GM18520 (cell line): ENCODE measurements at regions not wholly inside any gene's neighbourhood (a gene's known extent, or its start where the extent isn't known, plus 50 kb on each side); places are given as distances from the start of the nearest gene placed in this dataset.

Experiments
- ATAC-seq: cut with Tn5 transposase; IDR thresholded peaks from one replicate; pipeline ENCODE4 v1.9.1; 2021; ENCODE audit not compliant: unreplicated experiment

DNA sequence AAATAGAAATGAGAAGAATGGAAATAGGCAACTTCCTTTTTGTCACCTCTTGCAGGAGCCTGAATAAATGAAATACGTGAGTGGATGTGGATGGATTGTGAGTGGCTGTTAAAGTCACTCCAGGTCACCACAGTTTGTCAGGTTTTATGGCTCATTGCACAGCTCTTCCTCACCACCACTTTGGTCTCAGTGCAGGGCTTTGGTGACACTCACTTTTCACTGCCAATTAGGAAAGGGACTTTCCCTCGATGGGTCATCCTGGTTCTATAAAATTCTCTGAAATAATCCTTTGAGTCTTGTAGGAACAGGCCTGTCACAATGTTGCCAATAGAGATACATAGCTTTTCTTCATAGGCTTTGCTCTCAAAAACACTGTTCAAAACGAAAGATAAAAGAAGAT is 172.4 kb upstream of the C11orf87 start:
- no peak for ATAC-seq

DNA sequence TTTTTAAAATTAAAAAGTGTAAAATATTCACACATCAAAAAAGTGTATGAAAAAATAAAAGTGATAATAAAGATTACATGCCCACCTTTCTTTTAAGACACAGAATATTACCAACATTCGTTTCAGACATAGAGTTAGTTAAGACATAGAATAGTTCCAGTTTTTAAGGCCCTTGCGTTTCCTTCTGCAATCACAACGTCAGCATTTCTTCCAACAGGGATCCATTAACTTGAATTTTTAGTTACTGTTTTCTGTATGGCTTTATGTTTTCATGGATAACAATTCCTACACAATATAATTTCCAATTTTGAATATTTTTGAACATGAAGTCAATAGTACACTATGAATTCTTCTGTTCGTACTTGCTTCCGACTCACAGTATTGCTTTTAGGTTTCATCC is 170.8 kb upstream of the C11orf87 start:
- ATAC-seq: no peak

- ATAC-seq: no peak
These were observed 157.9 kb upstream of the C11orf87 start for GRCh38 chr11:109264128-109264527.

DNA sequence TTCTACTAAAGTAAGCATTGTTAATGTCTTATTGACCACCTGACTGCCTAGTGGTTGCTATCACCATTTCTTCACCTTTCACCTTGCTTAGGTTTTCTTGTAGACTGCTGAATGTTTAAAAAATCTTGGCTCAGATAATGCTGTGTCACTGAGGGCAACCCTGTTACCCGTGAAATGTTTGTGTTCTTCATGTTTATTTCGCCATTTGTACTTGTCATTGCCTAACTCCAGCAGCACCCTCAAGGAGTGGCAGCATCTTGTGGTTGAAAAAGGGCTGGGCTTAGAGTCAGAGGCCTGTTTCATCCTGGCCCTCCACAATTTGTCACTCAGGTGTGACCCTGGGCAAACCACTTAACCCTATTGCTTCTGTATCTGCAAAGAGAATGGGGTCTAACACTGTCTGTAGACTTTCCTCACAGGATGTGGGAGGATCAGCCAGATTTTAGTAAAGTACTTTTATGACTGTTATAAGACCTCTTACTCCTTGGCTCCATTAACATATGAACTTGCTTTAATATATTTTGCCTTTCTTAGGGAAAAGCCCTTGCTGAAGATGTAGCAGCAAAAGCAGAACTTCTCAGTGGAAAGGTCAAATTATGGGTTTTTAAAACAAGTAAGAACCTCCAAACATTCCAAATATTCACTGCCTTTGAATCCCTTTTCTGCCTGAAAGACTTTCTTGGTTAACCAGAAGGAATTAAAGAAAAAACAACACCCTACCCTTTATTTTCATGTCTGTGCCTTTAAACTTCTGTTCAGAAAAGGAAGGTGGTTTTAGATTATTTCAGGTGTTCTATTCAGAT is 154.5 kb upstream of the C11orf87 start:
- no peak for ATAC-seq

DNA sequence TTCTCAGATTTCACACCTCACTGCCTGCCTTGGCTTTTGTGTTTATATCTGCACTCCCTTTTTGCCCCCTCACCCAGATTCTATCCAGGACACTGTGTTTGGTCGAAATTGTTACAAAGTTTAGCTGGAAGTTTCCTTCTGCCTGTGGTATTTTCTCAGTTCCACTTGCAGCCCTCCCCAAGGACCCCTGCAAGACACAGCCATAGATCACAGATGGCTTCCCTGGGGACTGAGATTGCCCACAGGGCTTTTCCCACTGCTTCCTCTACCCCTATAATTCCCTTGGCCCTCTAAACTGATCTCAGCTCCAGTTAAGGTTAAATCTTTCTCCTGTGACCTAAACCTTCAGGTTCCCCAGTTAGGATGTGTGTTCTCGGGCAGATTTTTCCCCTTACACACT is 146.1 kb upstream of the C11orf87 start:
- no peak for ATAC-seq

- ATAC-seq: no peak
These were observed 136.5 kb upstream of the C11orf87 start for GRCh38 chr11:109285465-109285864.

GRCh38 chr11:109291553-109291952 is 130.4 kb upstream of the C11orf87 start:
- no peak for ATAC-seq

- ATAC-seq: no peak
These were observed 123.1 kb upstream of the C11orf87 start for GRCh38 chr11:109298865-109299264.

GRCh38 chr11:109300211-109300610 is 121.8 kb upstream of the C11orf87 start:
- ATAC-seq: no peak

- no peak for ATAC-seq
These were observed 119.2 kb upstream of the C11orf87 start for GRCh38 chr11:109302591-109303334.

DNA sequence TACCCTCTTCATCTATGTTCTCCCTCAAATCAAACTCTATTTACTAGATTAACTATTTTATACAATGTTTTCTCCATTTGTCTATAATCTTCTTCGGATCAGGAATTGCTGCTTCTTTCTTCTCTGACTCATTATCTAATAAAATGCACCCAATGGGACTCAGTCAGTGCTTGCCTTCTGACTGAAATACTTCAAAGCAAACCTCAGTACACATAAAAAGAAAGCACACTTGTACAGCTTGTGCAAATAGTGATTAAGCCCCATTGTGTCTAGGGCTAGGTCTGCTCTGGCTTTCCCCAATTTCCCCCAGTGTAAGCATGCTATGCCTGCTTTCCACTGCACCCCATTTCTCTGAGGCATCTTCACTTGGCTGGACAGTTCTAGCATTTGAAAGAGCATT is 118.6 kb upstream of the C11orf87 start:
- ATAC-seq: no peak

DNA sequence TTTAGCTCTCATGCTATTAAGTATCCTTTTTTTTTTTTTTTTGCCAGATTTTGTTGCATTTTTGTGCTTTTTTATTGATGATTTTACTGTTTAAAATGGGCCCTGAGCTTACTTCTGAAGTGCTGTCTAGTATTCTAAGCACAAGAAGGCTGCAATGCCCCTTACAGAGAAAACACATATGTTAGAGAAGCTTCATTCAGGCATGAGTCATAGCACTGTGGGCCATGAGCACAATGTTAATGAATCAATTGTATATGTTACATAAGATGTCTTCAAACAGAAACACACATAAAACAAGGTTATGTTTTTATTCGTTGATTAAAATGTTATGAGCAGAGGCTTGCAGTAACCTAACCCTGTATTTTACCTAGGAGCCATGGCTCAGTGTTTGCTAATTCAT is 117.8 kb upstream of the C11orf87 start:
- ATAC-seq: no peak

DNA sequence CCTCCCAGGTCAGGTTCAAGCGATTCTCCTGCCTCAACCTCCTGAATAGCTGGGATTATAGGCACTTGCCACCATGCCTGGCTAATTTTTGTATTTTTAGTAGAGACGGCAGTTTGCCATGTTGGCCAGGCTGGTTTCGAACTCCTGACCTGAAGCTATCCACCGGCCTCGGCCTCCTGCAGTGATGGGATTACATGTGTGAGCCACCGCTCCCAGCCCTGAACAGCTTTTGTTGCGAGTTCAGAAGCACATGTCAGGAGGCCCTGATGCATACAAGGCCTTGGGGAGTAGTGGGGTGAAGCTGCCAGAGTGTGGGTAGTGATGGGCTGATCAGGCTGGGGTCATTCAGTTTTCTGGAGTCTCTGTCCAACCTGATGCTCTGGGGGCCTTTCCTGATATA is 117.0 kb upstream of the C11orf87 start:
- no peak for ATAC-seq

DNA sequence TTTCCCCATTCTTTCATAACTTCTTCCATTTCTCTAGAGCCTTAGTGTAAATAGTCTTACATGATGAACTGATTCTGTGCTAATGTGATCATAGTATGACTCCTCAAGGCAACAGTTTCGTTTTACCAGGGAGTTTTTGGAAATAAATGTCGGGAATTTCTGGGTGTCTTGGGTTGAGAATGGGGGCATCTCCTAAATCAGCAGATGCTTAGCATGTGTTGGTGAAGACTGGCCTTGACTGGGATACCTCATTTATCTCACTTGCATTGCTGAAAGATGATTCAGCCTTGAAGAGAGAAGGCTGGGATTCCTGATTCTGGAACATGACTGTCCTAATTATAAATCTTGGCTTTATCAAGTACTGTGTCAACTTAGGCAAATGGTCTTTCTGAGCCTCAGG is 115.7 kb upstream of the C11orf87 start:
- ATAC-seq: no peak

- no peak for ATAC-seq
These were observed 114.6 kb upstream of the C11orf87 start for GRCh38 chr11:109307366-109307765.

- no peak for ATAC-seq
These were observed 113.4 kb upstream of the C11orf87 start for GRCh38 chr11:109308551-109308950.

DNA sequence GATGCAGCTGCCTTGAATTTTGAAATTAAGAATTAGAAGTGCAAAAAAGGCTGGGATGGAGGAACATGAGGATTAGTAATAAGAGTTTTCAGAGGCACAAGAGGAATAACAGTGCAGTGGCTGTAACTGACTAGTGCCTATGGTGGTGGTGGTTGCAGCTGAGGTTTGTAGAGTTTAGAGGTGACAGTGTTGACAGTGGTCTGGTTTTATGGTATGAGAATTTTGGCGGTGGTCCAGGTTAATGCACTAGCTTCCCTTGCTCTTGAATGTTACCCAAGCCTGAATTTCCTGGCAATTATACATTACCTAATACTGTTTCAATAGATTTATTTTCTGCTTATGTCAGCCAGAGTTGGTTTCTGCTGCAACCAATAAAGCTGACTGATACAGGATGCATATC is 112.8 kb upstream of the C11orf87 start:
- ATAC-seq: no peak

DNA sequence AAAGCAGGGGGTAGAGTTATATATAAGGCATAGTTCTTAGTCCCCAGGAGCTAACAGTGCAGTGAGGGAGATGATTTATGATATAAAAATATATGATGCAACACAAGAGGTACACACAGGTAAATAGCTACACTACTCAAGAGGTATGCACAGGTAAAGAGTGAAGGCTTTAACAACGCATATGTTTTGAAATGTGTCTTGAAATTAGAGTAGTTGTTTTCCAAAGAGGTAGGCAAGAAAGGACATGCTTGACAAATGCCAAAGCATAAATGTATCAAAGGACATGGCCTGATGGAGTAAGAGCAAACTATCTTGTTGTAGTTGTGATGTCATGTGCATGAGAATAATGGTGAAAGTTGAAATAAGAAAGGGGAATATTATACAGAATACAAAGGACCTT is 104.3 kb upstream of the C11orf87 start:
- ATAC-seq: no peak

DNA sequence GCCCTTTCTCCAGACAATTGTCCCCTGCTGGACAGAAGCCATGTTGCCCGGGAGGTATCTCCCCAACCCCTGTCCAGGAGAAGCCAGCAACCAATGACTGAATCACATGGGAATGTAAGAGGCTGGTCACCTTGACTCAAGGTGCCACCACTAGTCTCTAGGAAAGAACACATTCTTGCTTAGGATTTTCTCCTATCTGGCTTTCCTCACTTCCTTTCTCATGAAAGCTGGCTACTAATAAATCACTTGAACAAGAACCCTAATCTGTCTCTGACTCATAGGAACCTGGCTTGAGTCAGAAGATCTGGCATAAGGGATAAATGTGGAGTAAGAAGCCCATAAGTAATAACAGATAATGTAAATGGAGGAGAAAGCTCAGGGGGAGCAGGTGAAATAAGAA is 101.4 kb upstream of the C11orf87 start:
- ATAC-seq: no peak

GRCh38 chr11:109326781-109327180 is 95.2 kb upstream of the C11orf87 start:
- ATAC-seq: no peak

DNA sequence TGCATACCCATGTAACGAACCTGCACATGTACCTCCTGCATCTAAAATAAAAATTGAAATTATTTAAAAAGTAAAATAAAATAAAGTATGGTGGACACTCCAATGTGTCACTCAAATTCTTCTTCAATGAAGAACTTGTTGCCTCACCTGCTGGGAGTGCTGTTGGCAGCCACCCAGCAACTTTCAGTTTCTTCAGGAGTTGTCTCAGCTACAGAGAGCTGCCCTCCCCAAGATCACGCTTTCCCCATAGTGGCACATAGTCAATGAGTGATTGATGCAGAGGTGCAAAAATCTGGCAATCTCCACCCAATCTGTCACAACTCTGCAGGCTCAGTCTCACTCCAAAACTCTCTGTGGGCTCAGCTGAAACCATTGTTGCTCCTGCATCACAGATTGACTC is 92.3 kb upstream of the C11orf87 start:
- no peak for ATAC-seq

GRCh38 chr11:109338131-109338530 is 83.9 kb upstream of the C11orf87 start:
- ATAC-seq: no peak

GRCh38 chr11:109342261-109342660 is 79.7 kb upstream of the C11orf87 start:
- ATAC-seq: no peak
